WTC11 (cell line): ENCODE measurements at regions not wholly inside any gene's neighbourhood (a gene's known extent, or its start where the extent isn't known, plus 50 kb on each side); places are given as distances from the start of the nearest gene placed in this dataset.

Source experiments
- ATAC-seq: fragments of 200-7000 bp; cut with Tn5 transposase; 2 replicates; pipeline ENCODE4 v1.10.0; 2021; ENCODE audit warnings: mild to moderate bottlenecking, moderate library complexity
- CTCF ChIA-PET: fragments of 300-600 bp; sonication (Branson Sonifier 250); formaldehyde crosslinking; loops from one replicate; lab custom pipeline; 2021; ENCODE audit warnings: antibody characterized with exemption; lab: Charles Lee
- POLR2A ChIA-PET: fragments of 350-600 bp; sonication (Branson Sonifier 250); formaldehyde crosslinking; loops from one replicate; lab custom pipeline; 2021; ENCODE audit warnings: antibody characterized with exemption; lab: Charles Lee
- DNase-seq: peaks from one replicate; pipeline ENCODE4 v3.0.0; 2021; ENCODE audit warnings: low spot score
- H3K27ac Mint-ChIP-seq: 2 replicates; pipeline ENCODE4 v1.8.0; 2021; ENCODE audit warnings: mixed read lengths
- H3K27me3 Mint-ChIP-seq: 2 replicates; pipeline ENCODE4 v1.8.0; 2021; ENCODE audit warnings: low read depth, mild to moderate bottlenecking, moderate library complexity, mixed read lengths
- H3K36me3 Mint-ChIP-seq: 2 replicates; pipeline ENCODE4 v1.8.0; 2021; ENCODE audit warnings: mixed read lengths
- H3K4me1 Mint-ChIP-seq: 2 replicates; pipeline ENCODE4 v1.8.0; 2022; ENCODE audit warnings: mixed read lengths
- H3K4me3 Mint-ChIP-seq: 2 replicates; pipeline ENCODE4 v1.8.0; 2021; ENCODE audit warnings: mild to moderate bottlenecking, moderate library complexity, mixed read lengths
- H3K9me3 Mint-ChIP-seq: 2 replicates; pipeline ENCODE4 v1.8.0; 2021; ENCODE audit warnings: mixed read lengths
- CBFB ChIP-seq: sonication (generic); formaldehyde crosslinking; IDR thresholded peaks from 2 replicates; pipeline ENCODE4 v1.8.1; 2022; ENCODE audit warnings: mild to moderate bottlenecking, low read depth, missing genetic modification reagents
- NR3C1 ChIP-seq: sonication (generic); formaldehyde crosslinking; conservative IDR thresholded peaks from 2 replicates; pipeline ENCODE4 v1.8.1; 2023; ENCODE audit warnings: low read depth, mild to moderate bottlenecking, missing genetic modification reagents
- PRRX2 ChIP-seq: fragments of 250-450 bp; sonication (Bioruptor Pico); IDR thresholded peaks from 2 replicates; pipeline ENCODE4 v1.8.0; 2021; ENCODE audit warnings: mild to moderate bottlenecking
- SOX15 ChIP-seq: fragments of 250-450 bp; sonication (Bioruptor Pico); IDR thresholded peaks from 2 replicates; pipeline ENCODE4 v1.9.0; 2021; ENCODE audit warnings: mild to moderate bottlenecking
- ZBTB21 ChIP-seq: sonication (generic); formaldehyde crosslinking; IDR thresholded peaks from 2 replicates; pipeline ENCODE4 v1.8.1; 2023; ENCODE audit warnings: mild to moderate bottlenecking, missing genetic modification reagents, borderline replicate concordance
- ZNF219 ChIP-seq: sonication (generic); formaldehyde crosslinking; IDR thresholded peaks from 2 replicates; pipeline ENCODE4 v1.8.0; 2023; ENCODE audit warnings: missing genetic modification reagents, mild to moderate bottlenecking, borderline replicate concordance
- ZNF263 ChIP-seq: sonication (generic); formaldehyde crosslinking; IDR thresholded peaks from 2 replicates; pipeline ENCODE4 v1.8.1; 2022; ENCODE audit warnings: low read depth, mild to moderate bottlenecking, moderate library complexity, missing genetic modification reagents
- ZNF671 ChIP-seq: fragments of 250-450 bp; sonication (Bioruptor Pico); IDR thresholded peaks from 2 replicates; pipeline ENCODE4 v1.8.0; 2021; ENCODE audit warnings: mild to moderate bottlenecking
- TF ChIP-seq, protein P1 (sequence below): sonication (generic); formaldehyde crosslinking; IDR thresholded peaks from 2 replicates; pipeline ENCODE4 v1.8.0; 2022; ENCODE audit warnings: mild to moderate bottlenecking, missing genetic modification reagents
- TF ChIP-seq, protein P2 (sequence below): sonication (generic); formaldehyde crosslinking; IDR thresholded peaks from 2 replicates; pipeline ENCODE4 v1.8.1; 2023; ENCODE audit warnings: mild to moderate bottlenecking, missing genetic modification reagents, moderate library complexity
- TF ChIP-seq, protein P3 (sequence below): sonication (generic); formaldehyde crosslinking; IDR thresholded peaks from 2 replicates; pipeline ENCODE4 v1.8.1; 2022; ENCODE audit warnings: low read depth, missing genetic modification reagents, borderline replicate concordance
- TF ChIP-seq, protein P4 (sequence below): fragments of 250-450 bp; sonication (Bioruptor Pico); conservative IDR thresholded peaks from 2 replicates; pipeline ENCODE4 v1.9.0; 2021; ENCODE audit warnings: mild to moderate bottlenecking
- TF ChIP-seq, protein P5 (sequence below): sonication (generic); formaldehyde crosslinking; IDR thresholded peaks from 2 replicates; pipeline ENCODE4 v1.8.1; 2022; ENCODE audit warnings: low read depth, mild to moderate bottlenecking, moderate library complexity, missing genetic modification reagents, borderline replicate concordance
- TF ChIP-seq, protein P6 (sequence below): sonication (generic); formaldehyde crosslinking; IDR thresholded peaks from 2 replicates; pipeline ENCODE4 v1.8.0; 2022; ENCODE audit warnings: missing genetic modification reagents

DNA sequence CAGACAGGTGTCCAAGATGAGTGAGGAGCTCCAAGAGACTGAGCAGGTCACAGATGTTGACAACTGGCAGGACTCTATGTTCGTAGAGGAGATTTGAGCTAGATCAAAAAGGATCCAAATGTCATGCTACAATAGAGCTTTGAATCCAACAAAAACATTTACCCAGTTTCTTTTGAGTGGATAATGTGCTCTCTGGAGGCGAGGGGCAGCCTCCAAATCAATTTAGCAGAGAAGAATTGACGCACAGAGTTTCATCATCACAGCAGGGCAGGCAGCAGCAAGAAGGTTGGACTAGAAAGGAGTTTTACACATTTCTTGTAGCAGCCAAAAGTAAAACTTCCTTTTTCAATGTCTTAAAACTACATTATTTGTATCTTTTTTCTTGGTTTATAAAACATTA lies 653.0 kb downstream of the RNF144A start (continued):
- TF ChIP-seq ZBTB21 (no peak), PRRX2 (CRISPR knock-in tag) (no peak), NR3C1 (CRISPR knock-in tag) (no peak)
- TF ChIP-seq, protein P1, sequence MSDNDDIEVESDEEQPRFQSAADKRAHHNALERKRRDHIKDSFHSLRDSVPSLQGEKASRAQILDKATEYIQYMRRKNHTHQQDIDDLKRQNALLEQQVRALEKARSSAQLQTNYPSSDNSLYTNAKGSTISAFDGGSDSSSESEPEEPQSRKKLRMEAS (CRISPR knock-in tag), result no peak
- TF ChIP-seq, protein P2, sequence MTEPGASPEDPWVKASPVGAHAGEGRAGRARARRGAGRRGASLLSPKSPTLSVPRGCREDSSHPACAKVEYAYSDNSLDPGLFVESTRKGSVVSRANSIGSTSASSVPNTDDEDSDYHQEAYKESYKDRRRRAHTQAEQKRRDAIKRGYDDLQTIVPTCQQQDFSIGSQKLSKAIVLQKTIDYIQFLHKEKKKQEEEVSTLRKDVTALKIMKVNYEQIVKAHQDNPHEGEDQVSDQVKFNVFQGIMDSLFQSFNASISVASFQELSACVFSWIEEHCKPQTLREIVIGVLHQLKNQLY (CRISPR knock-in tag), result no peak
- TF ChIP-seq, protein P3, sequence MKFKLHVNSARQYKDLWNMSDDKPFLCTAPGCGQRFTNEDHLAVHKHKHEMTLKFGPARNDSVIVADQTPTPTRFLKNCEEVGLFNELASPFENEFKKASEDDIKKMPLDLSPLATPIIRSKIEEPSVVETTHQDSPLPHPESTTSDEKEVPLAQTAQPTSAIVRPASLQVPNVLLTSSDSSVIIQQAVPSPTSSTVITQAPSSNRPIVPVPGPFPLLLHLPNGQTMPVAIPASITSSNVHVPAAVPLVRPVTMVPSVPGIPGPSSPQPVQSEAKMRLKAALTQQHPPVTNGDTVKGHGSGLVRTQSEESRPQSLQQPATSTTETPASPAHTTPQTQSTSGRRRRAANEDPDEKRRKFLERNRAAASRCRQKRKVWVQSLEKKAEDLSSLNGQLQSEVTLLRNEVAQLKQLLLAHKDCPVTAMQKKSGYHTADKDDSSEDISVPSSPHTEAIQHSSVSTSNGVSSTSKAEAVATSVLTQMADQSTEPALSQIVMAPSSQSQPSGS, result no peak
- TF ChIP-seq, all 79 proteins: peak for 0

DNA sequence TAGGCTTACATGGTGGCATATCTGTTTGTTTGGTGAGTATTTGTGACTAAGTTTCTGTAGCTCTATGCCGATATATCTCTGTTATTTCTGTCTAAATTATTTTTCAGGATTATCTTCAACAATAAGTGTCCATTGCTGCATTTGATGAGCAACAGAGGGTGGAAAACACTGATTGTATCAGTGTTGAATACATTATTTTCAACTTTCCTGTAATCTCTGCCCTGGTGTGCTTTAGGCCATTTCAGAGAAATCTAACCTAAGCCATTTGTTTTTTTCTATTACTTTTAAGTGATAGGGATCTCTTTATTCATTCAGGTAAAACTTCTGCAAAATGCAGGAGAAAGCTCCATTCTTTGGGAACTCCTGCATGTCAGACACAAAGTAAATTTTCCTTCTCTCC lies 654.5 kb downstream of the RNF144A start:
- Mint-ChIP-seq H3K4me3 (no peak overlapping the region), H3K4me1 (peaks cover 40% of the 10 kb centered on the region)

DNA sequence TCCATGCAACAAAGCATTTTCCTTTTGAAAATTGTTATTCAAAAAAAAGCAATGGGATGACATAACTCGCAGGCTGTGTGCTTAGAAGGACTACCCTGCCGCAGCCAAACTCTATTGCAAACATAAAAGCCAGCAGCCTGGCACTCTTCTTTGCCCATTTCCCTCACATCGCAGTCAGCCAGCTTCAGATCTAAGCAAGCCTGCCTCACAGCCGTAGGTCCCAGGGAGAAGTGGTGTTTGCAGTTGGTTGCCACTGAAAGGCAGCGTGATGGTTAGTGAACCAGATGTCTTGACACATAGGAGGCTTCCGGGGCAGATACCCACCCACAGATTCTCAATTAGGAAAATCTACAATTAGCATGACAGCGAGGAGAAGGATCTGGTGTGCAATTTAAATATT lies 655.2 kb downstream of the RNF144A start:
- H3K4me3 Mint-ChIP-seq, result no peak overlapping the region
- ChIA-PET POLR2A (no interaction called here), CTCF (no interaction called here)
- TF ChIP-seq, protein P4, sequence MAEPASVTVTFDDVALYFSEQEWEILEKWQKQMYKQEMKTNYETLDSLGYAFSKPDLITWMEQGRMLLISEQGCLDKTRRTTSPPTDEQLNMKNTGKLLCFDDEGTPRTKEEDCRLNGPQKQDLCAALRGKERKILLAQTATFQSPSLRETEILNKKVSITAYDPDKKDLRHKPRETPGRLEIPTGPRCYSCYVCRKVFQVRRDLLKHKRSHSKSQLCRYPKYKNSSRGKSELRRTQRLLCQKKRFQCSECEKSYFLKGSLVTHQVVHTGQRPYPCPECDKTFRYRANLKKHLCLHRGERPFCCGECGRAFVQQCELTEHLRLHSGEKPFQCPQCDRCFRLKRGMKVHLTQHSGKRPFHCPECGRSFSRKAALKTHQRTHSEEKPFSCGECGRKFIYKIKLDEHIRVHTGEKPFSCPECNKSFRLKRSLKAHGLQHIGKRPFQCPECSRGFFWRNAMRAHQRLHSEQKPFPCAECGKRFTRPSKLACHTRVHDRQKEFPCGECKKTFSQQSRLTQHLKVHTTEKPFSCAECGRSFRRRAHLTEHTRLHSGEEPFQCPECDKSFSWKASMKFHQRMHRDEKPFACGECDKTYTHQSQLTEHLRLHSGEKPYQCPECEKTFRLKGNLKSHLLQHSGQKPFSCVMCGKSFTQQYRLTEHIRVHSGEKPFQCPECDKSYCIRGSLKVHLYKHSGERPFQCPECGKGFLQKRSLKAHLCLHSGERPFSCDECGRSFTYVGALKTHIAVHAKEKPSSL (CRISPR knock-in tag), result no peak
- H3K36me3 Mint-ChIP-seq, result peaks cover 7% of the 10 kb centered on the region
- no peak overlapping the region for H3K27ac Mint-ChIP-seq
- H3K4me1 Mint-ChIP-seq, result peaks cover 40% of the 10 kb centered on the region
- no peak for DNase-seq
- no peak for ATAC-seq
- H3K27me3 Mint-ChIP-seq, result no peaks in the 10 kb centered on the region; the same call in 1 of the 2 replicates
- peaks cover 7% of the 10 kb centered on the region for H3K9me3 Mint-ChIP-seq

More for the DNA sequence above, 654.5 kb downstream of the RNF144A start:
- no peak overlapping the region for H3K27ac Mint-ChIP-seq
- POLR2A ChIA-PET, result no interaction called here
- peaks cover 2% of the 10 kb centered on the region for H3K36me3 Mint-ChIP-seq
- peaks cover 4% of the 10 kb centered on the region for H3K9me3 Mint-ChIP-seq
- TF ChIP-seq ZNF671 (CRISPR knock-in tag), result no peak
- TF ChIP-seq, protein P5, sequence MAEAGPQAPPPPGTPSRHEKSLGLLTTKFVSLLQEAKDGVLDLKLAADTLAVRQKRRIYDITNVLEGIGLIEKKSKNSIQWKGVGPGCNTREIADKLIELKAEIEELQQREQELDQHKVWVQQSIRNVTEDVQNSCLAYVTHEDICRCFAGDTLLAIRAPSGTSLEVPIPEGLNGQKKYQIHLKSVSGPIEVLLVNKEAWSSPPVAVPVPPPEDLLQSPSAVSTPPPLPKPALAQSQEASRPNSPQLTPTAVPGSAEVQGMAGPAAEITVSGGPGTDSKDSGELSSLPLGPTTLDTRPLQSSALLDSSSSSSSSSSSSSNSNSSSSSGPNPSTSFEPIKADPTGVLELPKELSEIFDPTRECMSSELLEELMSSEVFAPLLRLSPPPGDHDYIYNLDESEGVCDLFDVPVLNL (CRISPR knock-in tag), result no peak
- TF ChIP-seq CBFB (CRISPR knock-in tag), result no peak
- TF ChIP-seq, protein P6, sequence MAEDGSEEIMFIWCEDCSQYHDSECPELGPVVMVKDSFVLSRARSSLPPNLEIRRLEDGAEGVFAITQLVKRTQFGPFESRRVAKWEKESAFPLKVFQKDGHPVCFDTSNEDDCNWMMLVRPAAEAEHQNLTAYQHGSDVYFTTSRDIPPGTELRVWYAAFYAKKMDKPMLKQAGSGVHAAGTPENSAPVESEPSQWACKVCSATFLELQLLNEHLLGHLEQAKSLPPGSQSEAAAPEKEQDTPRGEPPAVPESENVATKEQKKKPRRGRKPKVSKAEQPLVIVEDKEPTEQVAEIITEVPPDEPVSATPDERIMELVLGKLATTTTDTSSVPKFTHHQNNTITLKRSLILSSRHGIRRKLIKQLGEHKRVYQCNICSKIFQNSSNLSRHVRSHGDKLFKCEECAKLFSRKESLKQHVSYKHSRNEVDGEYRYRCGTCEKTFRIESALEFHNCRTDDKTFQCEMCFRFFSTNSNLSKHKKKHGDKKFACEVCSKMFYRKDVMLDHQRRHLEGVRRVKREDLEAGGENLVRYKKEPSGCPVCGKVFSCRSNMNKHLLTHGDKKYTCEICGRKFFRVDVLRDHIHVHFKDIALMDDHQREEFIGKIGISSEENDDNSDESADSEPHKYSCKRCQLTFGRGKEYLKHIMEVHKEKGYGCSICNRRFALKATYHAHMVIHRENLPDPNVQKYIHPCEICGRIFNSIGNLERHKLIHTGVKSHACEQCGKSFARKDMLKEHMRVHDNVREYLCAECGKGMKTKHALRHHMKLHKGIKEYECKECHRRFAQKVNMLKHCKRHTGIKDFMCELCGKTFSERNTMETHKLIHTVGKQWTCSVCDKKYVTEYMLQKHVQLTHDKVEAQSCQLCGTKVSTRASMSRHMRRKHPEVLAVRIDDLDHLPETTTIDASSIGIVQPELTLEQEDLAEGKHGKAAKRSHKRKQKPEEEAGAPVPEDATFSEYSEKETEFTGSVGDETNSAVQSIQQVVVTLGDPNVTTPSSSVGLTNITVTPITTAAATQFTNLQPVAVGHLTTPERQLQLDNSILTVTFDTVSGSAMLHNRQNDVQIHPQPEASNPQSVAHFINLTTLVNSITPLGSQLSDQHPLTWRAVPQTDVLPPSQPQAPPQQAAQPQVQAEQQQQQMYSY (CRISPR knock-in tag), result no peak
- TF ChIP-seq ZNF219 (CRISPR knock-in tag), result no peak
- TF ChIP-seq ZNF263 (CRISPR knock-in tag), result no peak
- no peak for TF ChIP-seq SOX15
- CTCF ChIA-PET, result no interaction called here
- H3K27me3 Mint-ChIP-seq, result no peaks in the 10 kb centered on the region; the same call in 1 of the 2 replicates
- no peak for DNase-seq
- no peak for ATAC-seq
